CD14-positive monocyte (primary cell): ENCODE measurements at regions not wholly inside any gene's neighbourhood (a gene's known extent, or its start where the extent isn't known, plus 50 kb on each side); places are given as distances from the start of the nearest gene placed in this dataset.

ENCODE experiments used
- DNase-seq, 3 donors: peaks; one replicate each; pipeline ENCODE4 v3.0.0-alpha.2; 2011 to 2022
- H2AFZ ChIP-seq: 2 replicates; pipeline ENCODE4 v1.6.0; 2012; ENCODE audit warnings: mild to moderate bottlenecking, low read depth, low read length, inconsistent platforms; ENCODE audit not compliant: insufficient read depth, poor library complexity, severe bottlenecking
- H3K27ac ChIP-seq, 2 donors: 1 replicate in 1 of 2; 2 replicates in 1 of 2; pipeline ENCODE4 v1.5.1; 2012 to 2013; ENCODE audit warnings: low read length in 2 of 2, control low read depth in 1 of 2, inconsistent platforms in 1 of 2, low read depth in 1 of 2, mild to moderate bottlenecking in 1 of 2
- H3K27me3 ChIP-seq, 2 donors: one replicate each; pipeline versions ENCODE4 v1.6.0 to v1.6.1; 2011 to 2013; ENCODE audit warnings: low read length in 2 of 2; ENCODE audit not compliant: control insufficient read depth in 2 of 2, insufficient read depth in 2 of 2
- H3K36me3 ChIP-seq, 2 donors: replicated peaks in 1 of 2; 1 replicate in 1 of 2; 2 replicates in 1 of 2; pipeline versions ENCODE4 v1.5.1 to v1.6.1; 2012 to 2013; ENCODE audit warnings: low read length in 2 of 2, control low read depth in 1 of 2, inconsistent platforms in 1 of 2, mild to moderate bottlenecking in 1 of 2; ENCODE audit not compliant: insufficient read depth in 2 of 2, control insufficient read depth in 1 of 2
- H3K4me1 ChIP-seq, 2 donors: 1 replicate in 1 of 2; 2 replicates in 1 of 2; pipeline versions ENCODE4 v1.5.1 to v1.6.1; 2012 to 2013; ENCODE audit warnings: low read length in 2 of 2, control low read depth in 1 of 2, inconsistent platforms in 1 of 2, mild to moderate bottlenecking in 1 of 2, moderate library complexity in 1 of 2; ENCODE audit not compliant: insufficient read depth in 2 of 2, control insufficient read depth in 1 of 2
- H3K4me2 ChIP-seq: replicated peaks from 2 replicates; pipeline ENCODE3; 2012; ENCODE audit warnings: low read length, moderate library complexity, mild to moderate bottlenecking; ENCODE audit not compliant: poor library complexity, severe bottlenecking; ENCODE audit errors: extremely low read depth
- H3K4me3 ChIP-seq, 3 experiments: fragments of 200-600 bp in 1 of 3; sonication (generic) in 1 of 3; replicated peaks in 1 of 3; 1 replicate in 2 of 3; 2 replicates in 1 of 3; pipeline ENCODE4 v1.5.1; 2011 to 2013; ENCODE audit warnings: low read length in 3 of 3, mild to moderate bottlenecking in 3 of 3, control low read depth in 2 of 3, low read depth in 2 of 3, inconsistent platforms in 1 of 3, moderate library complexity in 1 of 3
- H3K79me2 ChIP-seq: 2 replicates; pipeline ENCODE4 v1.6.0; 2012; ENCODE audit warnings: mild to moderate bottlenecking, control low read depth, inconsistent platforms, low read length, moderate library complexity; ENCODE audit not compliant: insufficient read depth
- H3K9ac ChIP-seq: 2 replicates; pipeline ENCODE4 v1.6.0; 2017; ENCODE audit warnings: low read length, mild to moderate bottlenecking; ENCODE audit not compliant: insufficient read depth, poor library complexity, severe bottlenecking
- H3K9me3 ChIP-seq, 2 donors: replicated peaks in 1 of 2; 1 replicate in 1 of 2; 2 replicates in 1 of 2; pipeline versions ENCODE4 v1.5.1 to v1.6.1; 2012 to 2013; ENCODE audit warnings: low read length in 2 of 2, control low read depth in 1 of 2; ENCODE audit not compliant: control insufficient read depth in 1 of 2, insufficient read depth in 1 of 2
- H4K20me1 ChIP-seq: 2 replicates; pipeline ENCODE4 v1.6.0; 2012; ENCODE audit warnings: mild to moderate bottlenecking, low read length, control low read depth, moderate library complexity; ENCODE audit not compliant: insufficient read depth
- H3K27ac Mint-ChIP-seq, 7 donors: one replicate each; pipeline ENCODE4 v1.8.0; 2020; ENCODE audit warnings: mild to moderate bottlenecking in 7 of 7, mixed read lengths in 7 of 7, moderate library complexity in 6 of 7, inconsistent platforms in 2 of 7
- H3K27me3 Mint-ChIP-seq, 3 donors: one replicate each; pipeline ENCODE4 v1.8.0; 2021 to 2022; ENCODE audit warnings: low read depth in 3 of 3, mild to moderate bottlenecking in 3 of 3, mixed read lengths in 3 of 3, moderate library complexity in 3 of 3, inconsistent platforms in 1 of 3
- H3K36me3 Mint-ChIP-seq, 2 donors: one replicate each; pipeline ENCODE4 v1.8.0; 2020; ENCODE audit warnings: mixed read lengths in 2 of 2, inconsistent platforms in 1 of 2, mild to moderate bottlenecking in 1 of 2
- H3K4me1 Mint-ChIP-seq: one replicate; pipeline ENCODE4 v1.8.0; 2020; ENCODE audit warnings: mild to moderate bottlenecking, mixed read lengths
- H3K4me3 Mint-ChIP-seq, 2 donors: one replicate each; pipeline ENCODE4 v1.8.0; 2020; ENCODE audit warnings: mild to moderate bottlenecking in 2 of 2, mixed read lengths in 2 of 2, moderate library complexity in 1 of 2
- H3K9me3 Mint-ChIP-seq, 7 donors: one replicate each; pipeline ENCODE4 v1.8.0; 2020 to 2022; ENCODE audit warnings: mixed read lengths in 7 of 7, mild to moderate bottlenecking in 6 of 7, moderate library complexity in 6 of 7, inconsistent platforms in 2 of 7
- CTCF ChIP-seq: fragments of 200-600 bp; IDR thresholded peaks from one replicate; pipeline ENCODE4 v1.8.0; 2022; ENCODE audit warnings: antibody characterized with exemption, mild to moderate bottlenecking
- WGBS: methylation state at CpG from one replicate; pipeline ENCODE4 v1.1.5; 2013; ENCODE audit warnings: missing lambda C conversion rate; ENCODE audit not compliant: insufficient coverage; 5-methylcytosine and 5-hydroxymethylcytosine counted together
- intact Hi-C, 2 donors: fragments of 100-400 bp; cut with micrococcal nuclease; formaldehyde crosslinking; loops; one replicate each; pipeline versions ENCODE4 v1.15.0 to v1.15.1; 2023

- peaks cover 2% of the 10 kb centered on the region for H3K4me1 Mint-ChIP-seq
- H2AFZ ChIP-seq = no peak overlapping the region
- H3K4me2 ChIP-seq = no peak overlapping the region
- DNase-seq = no peak
- no peak for TF ChIP-seq CTCF
- no peaks in the 10 kb centered on the region for H3K27me3 ChIP-seq
- 86% methylated on average over 8 of the region's 12 CpGs for WGBS
- no peak overlapping the region for H3K27ac ChIP-seq
- H4K20me1 ChIP-seq = no peaks in the 10 kb centered on the region
- no peaks in the 10 kb centered on the region for H3K9me3 ChIP-seq
- intact Hi-C loops = no loop called here
- no peak overlapping the region for H3K4me3 ChIP-seq
- H3K9me3 Mint-ChIP-seq = peaks cover 0 to 2% (median 0%) of the 10 kb centered on the region in 7 donors
- no peak overlapping the region for H3K9ac ChIP-seq
- peak overlapping the region in 1 of 7 donors; percentile 30 for H3K27ac Mint-ChIP-seq
- H3K27me3 Mint-ChIP-seq = peaks cover 3 to 12% (median 10%) of the 10 kb centered on the region in 3 donors
- H3K4me1 ChIP-seq = no peaks in the 10 kb centered on the region
- no peak overlapping the region for H3K4me3 Mint-ChIP-seq
- H3K36me3 Mint-ChIP-seq = no peaks in the 10 kb centered on the region
- no peaks in the 10 kb centered on the region for H3K36me3 ChIP-seq
- no peaks in the 10 kb centered on the region for H3K79me2 ChIP-seq
These were observed 192.9 kb downstream of the INHBB start for GRCh38 chr2:120538691-120539423.

- TF ChIP-seq CTCF = no peak
- Histone ChIP-seq H3K36me3 (no peaks in the 10 kb centered on the region), H4K20me1 (no peaks in the 10 kb centered on the region), H3K9ac (no peak overlapping the region), H3K4me2 (no peak overlapping the region), H3K9me3 (no peaks in the 10 kb centered on the region), H3K4me1 (no peaks in the 10 kb centered on the region), H3K4me3 (no peak overlapping the region), H3K27ac (no peak overlapping the region), H3K27me3 (no peaks in the 10 kb centered on the region), H3K79me2 (no peaks in the 10 kb centered on the region), H2AFZ (no peak overlapping the region)
- Mint-ChIP-seq H3K27me3 (peaks cover 3 to 15% (median 11%) of the 10 kb centered on the region in 3 donors), H3K4me3 (no peak overlapping the region), H3K4me1 (peaks cover 3% of the 10 kb centered on the region), H3K36me3 (no peaks in the 10 kb centered on the region), H3K27ac (no peak overlapping the region), H3K9me3 (peaks cover 0 to 2% (median 0%) of the 10 kb centered on the region in 7 donors)
- WGBS = 87% methylated on average over 15 of the region's 15 CpGs
- no peak for DNase-seq
- intact Hi-C loops = no loop called here
These were observed 193.5 kb downstream of the INHBB start for GRCh38 chr2:120539424-120539936.
